ENCODE measurements at regions not wholly inside any gene's neighbourhood (a gene's known extent, or its start where the extent isn't known, plus 50 kb on each side); places are given as distances from the start of the nearest gene placed in this dataset.

- 92 to 93% methylated on average over 16 to 27 of the region's 27 CpGs for WGBS, 2 experiments (ENCODE audit: insufficient coverage in 1 of 2, insufficient read length in 1 of 2)
- peak; percentile 34 for DNase-seq
- Histone ChIP-seq H3K27me3 (ENCODE audit: control insufficient read depth, insufficient read depth, low read length, poor library complexity, severe bottlenecking) (no peaks in the 10 kb centered on the region), H3K4me3 (ENCODE audit: low read length) (no peak overlapping the region), H3K9ac (ENCODE audit: extremely low read depth, low read length, poor library complexity, severe bottlenecking) (no peak overlapping the region), H3K9me3 (ENCODE audit: control insufficient read depth, low read length) (no peaks in the 10 kb centered on the region), H3K4me1 (ENCODE audit: control insufficient read depth, insufficient read depth, low read length) (no peaks in the 10 kb centered on the region), H3K27ac (ENCODE audit: low read depth, low read length) (no peak overlapping the region), H3K36me3 (ENCODE audit: control insufficient read depth, insufficient read depth, low read length) (no peaks in the 10 kb centered on the region)
- Mint-ChIP-seq H3K4me1 (no peaks in the 10 kb centered on the region), H3K4me3 (no peak overlapping the region), H3K27me3 (ENCODE audit: insufficient read depth) (peaks cover 5% of the 10 kb centered on the region), H3K27ac (no peak overlapping the region), H3K9me3 (no peaks in the 10 kb centered on the region), H3K36me3 (ENCODE audit: low read depth) (no peaks in the 10 kb centered on the region)
- TF ChIP-seq CTCF (conservative IDR thresholded peaks at IDR 0.05), result no peak
Measured at GRCh38 chr2:873651-874580, 76.7 kb upstream of the SNTG2 start.

- Mint-ChIP-seq H3K27ac (no peak overlapping the region), H3K27me3 (ENCODE audit: insufficient read depth) (peaks cover 3% of the 10 kb centered on the region), H3K36me3 (ENCODE audit: low read depth) (no peaks in the 10 kb centered on the region), H3K9me3 (no peaks in the 10 kb centered on the region), H3K4me1 (no peaks in the 10 kb centered on the region), H3K4me3 (no peak overlapping the region)
- DNase-seq, result peak; percentile 36
- H3K4me1 ChIP-seq (ENCODE audit: control insufficient read depth, insufficient read depth, low read length), result no peaks in the 10 kb centered on the region
- no peak overlapping the region for H3K4me3 ChIP-seq (ENCODE audit: low read length)
- H3K27me3 ChIP-seq (ENCODE audit: control insufficient read depth, insufficient read depth, low read length, poor library complexity, severe bottlenecking), result no peaks in the 10 kb centered on the region
- WGBS, 2 experiments (ENCODE audit: insufficient coverage in 1 of 2, insufficient read length in 1 of 2), result 85 to 92% methylated on average over 3 to 4 of the region's 4 CpGs
- H3K9ac ChIP-seq (ENCODE audit: extremely low read depth, low read length, poor library complexity, severe bottlenecking), result no peak overlapping the region
- TF ChIP-seq CTCF (conservative IDR thresholded peaks at IDR 0.05), result no peak
- no peak overlapping the region for H3K27ac ChIP-seq (ENCODE audit: low read depth, low read length)
- no peaks in the 10 kb centered on the region for H3K9me3 ChIP-seq (ENCODE audit: control insufficient read depth, low read length)
- no peaks in the 10 kb centered on the region for H3K36me3 ChIP-seq (ENCODE audit: control insufficient read depth, insufficient read depth, low read length)
Measured at GRCh38 chr2:873027-873426, 77.6 kb upstream of the SNTG2 start.

- H3K4me1 Mint-ChIP-seq, result peaks cover 7% of the 10 kb centered on the region
- H3K27me3 ChIP-seq (ENCODE audit: control insufficient read depth, insufficient read depth, low read length, poor library complexity, severe bottlenecking), result no peaks in the 10 kb centered on the region
- no peak overlapping the region for H3K27ac Mint-ChIP-seq
- no peak overlapping the region for H3K9ac ChIP-seq (ENCODE audit: extremely low read depth, low read length, poor library complexity, severe bottlenecking)
- no peak overlapping the region for H3K4me3 ChIP-seq (ENCODE audit: low read length)
- no peak for TF ChIP-seq CTCF (conservative IDR thresholded peaks at IDR 0.05)
- 89 to 96% methylated on average over 10 to 19 of the region's 19 CpGs for WGBS, 2 experiments (ENCODE audit: insufficient coverage in 1 of 2, insufficient read length in 1 of 2)
- H3K27me3 Mint-ChIP-seq (ENCODE audit: insufficient read depth), result peaks cover 11% of the 10 kb centered on the region
- no peaks in the 10 kb centered on the region for H3K9me3 ChIP-seq (ENCODE audit: control insufficient read depth, low read length)
- no peaks in the 10 kb centered on the region for H3K36me3 ChIP-seq (ENCODE audit: control insufficient read depth, insufficient read depth, low read length)
- peak; percentile 17 for DNase-seq
- H3K27ac ChIP-seq (ENCODE audit: low read depth, low read length), result no peak overlapping the region
- no peak overlapping the region for H3K4me3 Mint-ChIP-seq
- H3K9me3 Mint-ChIP-seq, result no peaks in the 10 kb centered on the region
- peaks cover 5% of the 10 kb centered on the region for H3K4me1 ChIP-seq (ENCODE audit: control insufficient read depth, insufficient read depth, low read length)
- no peaks in the 10 kb centered on the region for H3K36me3 Mint-ChIP-seq (ENCODE audit: low read depth)
Measured at GRCh38 chr2:871926-872680, 78.5 kb upstream of the SNTG2 start.

All from endodermal cell (in vitro differentiated cells).